ENCODE measurements at regions not wholly inside any gene's neighbourhood (a gene's known extent, or its start where the extent isn't known, plus 50 kb on each side); places are given as distances from the start of the nearest gene placed in this dataset.

DNA sequence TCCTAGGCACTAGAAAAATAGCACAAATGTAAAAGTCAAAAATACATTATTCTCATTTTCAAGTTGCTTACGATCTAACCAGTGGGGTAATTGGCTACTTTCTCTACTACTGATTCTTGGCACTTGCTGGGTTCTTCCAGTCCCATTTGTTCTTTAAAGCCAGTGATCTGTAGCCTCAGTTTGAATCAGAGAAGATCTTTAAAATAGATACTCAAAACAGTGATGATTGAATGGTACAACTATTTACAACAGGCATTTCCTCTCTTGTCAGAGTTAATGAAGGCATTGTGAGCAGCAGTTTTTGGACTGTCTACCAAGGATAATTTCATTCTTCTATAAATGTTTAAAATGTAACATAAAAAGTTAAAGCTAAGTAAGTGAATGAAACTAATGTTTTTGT, 128.3 kb upstream of the FSIP2 start:
- intact Hi-C loops (cut with DNase I), result no loop called here

DNA sequence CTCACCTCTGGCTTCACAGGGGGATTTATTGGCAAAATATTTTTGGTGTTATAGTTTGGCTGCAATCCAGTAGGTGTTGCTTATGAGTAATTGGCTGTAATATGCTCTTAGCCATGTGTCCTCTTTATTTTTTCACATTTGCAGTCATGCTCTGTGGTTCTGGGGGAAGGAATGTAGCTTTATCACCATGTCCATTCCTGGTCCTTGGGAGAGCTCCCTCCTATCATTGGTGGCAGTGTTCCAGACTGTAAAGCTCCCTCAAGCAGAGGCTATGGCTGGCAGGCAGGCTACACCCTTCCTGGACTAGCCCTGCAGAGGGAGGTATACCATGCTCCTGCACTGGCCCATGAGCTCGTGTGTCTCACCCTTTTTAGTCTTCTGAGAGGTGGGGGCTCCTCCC, 120.0 kb upstream of the FSIP2 start:
- Histone ChIP-seq H3K27me3 (peaks cover 0 to 3% of the 10 kb centered on the region in 2 donors), H3K4me3 (no peak overlapping the region), H3K9me3 (no peaks in the 10 kb centered on the region), H3K36me3 (no peaks in the 10 kb centered on the region), H3K4me1 (no peaks in the 10 kb centered on the region), H3K27ac (no peak overlapping the region)
- ATAC-seq (no peak), DNase-seq (no peak)
- intact Hi-C loops (cut with DNase I), result no loop called here
- TF ChIP-seq POLR2A (IDR thresholded peaks at IDR 0.05), result no peak
- TF ChIP-seq, protein P1, sequence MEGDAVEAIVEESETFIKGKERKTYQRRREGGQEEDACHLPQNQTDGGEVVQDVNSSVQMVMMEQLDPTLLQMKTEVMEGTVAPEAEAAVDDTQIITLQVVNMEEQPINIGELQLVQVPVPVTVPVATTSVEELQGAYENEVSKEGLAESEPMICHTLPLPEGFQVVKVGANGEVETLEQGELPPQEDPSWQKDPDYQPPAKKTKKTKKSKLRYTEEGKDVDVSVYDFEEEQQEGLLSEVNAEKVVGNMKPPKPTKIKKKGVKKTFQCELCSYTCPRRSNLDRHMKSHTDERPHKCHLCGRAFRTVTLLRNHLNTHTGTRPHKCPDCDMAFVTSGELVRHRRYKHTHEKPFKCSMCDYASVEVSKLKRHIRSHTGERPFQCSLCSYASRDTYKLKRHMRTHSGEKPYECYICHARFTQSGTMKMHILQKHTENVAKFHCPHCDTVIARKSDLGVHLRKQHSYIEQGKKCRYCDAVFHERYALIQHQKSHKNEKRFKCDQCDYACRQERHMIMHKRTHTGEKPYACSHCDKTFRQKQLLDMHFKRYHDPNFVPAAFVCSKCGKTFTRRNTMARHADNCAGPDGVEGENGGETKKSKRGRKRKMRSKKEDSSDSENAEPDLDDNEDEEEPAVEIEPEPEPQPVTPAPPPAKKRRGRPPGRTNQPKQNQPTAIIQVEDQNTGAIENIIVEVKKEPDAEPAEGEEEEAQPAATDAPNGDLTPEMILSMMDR (IDR thresholded peaks at IDR 0.05), result no peak
- 33% methylated on average over 1 of the region's 1 CpG for WGBS (ENCODE audit: insufficient coverage, low coverage, low lambda C conversion rate, missing lambda C conversion rate)

More for the DNA sequence above, 128.3 kb upstream of the FSIP2 start:
- Histone ChIP-seq H3K9me3 (no peaks in the 10 kb centered on the region), H3K27ac (no peak overlapping the region), H3K4me3 (no peak overlapping the region), H3K4me1 (no peaks in the 10 kb centered on the region), H3K27me3 (no peaks in the 10 kb centered on the region), H3K36me3 (no peaks in the 10 kb centered on the region)
- TF ChIP-seq, protein P1 (IDR thresholded peaks at IDR 0.05), result no peak
- TF ChIP-seq POLR2A (IDR thresholded peaks at IDR 0.05), result no peak
- WGBS (ENCODE audit: insufficient coverage, low coverage, low lambda C conversion rate, missing lambda C conversion rate), result 48% methylated on average over 1 of the region's 1 CpG
- DNase-seq (no peak), ATAC-seq (no peak)

DNA sequence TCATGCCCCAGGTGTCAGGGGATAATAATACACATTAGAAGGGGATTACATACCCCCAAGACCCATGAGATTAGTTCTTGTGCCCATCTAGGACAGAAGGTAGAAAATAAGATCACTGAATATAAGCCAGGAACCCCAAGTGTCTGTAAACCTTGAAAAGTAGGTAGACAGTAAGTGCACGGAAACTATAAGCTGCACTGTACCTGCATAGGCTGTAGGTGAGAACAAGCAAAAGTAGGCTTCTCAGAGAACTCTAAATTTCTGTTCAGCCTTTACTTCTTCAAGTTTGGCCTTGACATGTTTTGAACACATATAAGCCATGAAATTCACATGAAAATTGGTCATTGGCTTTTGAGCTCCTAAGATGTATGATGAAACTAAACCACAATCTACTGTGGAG, 113.0 kb upstream of the FSIP2 start:
- TF ChIP-seq, protein P1 (IDR thresholded peaks at IDR 0.05), result no peak
- TF ChIP-seq POLR2A (IDR thresholded peaks at IDR 0.05), result no peak
- no peaks in the 10 kb centered on the region for H3K27me3 ChIP-seq
- ATAC-seq (no peak), DNase-seq (no peak)
- no peak overlapping the region for H3K27ac ChIP-seq
- no peak overlapping the region for H3K4me3 ChIP-seq
- intact Hi-C loops (cut with DNase I), result no loop called here
- no peaks in the 10 kb centered on the region for H3K9me3 ChIP-seq
- no peaks in the 10 kb centered on the region for H3K4me1 ChIP-seq
- no peaks in the 10 kb centered on the region for H3K36me3 ChIP-seq
- WGBS (ENCODE audit: insufficient coverage, low coverage, low lambda C conversion rate, missing lambda C conversion rate), result 88% methylated on average over 1 of the region's 1 CpG

DNA sequence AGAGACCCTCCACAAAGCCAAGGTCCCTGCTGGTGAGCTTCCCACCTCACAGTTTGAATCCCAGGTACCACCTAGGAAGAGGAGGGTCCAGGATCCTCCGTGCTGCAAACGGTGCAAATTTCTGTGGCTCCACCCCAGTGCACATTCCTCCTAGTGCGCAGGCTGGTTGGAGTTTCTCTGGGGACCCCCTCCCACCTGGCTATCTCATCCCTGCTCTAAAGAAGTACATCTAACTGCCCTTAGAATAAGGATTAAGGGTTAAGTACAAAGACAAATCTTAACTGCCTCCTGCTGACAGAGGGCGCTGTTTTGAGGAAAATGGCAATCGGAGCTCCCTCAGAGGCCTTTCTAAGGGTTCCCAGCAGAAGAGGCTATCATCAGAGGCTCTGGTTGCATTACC, 109.6 kb upstream of the FSIP2 start:
- Histone ChIP-seq H3K27me3 (no peaks in the 10 kb centered on the region), H3K9me3 (no peaks in the 10 kb centered on the region), H3K4me1 (no peaks in the 10 kb centered on the region), H3K36me3 (no peaks in the 10 kb centered on the region), H3K4me3 (no peak overlapping the region), H3K27ac (no peak overlapping the region)
- WGBS (ENCODE audit: insufficient coverage, low coverage, low lambda C conversion rate, missing lambda C conversion rate), result 17% methylated on average over 5 of the region's 5 CpGs
- DNase-seq (no peak), ATAC-seq (no peak)
- intact Hi-C loops (cut with DNase I), result no loop called here
- no peak for TF ChIP-seq POLR2A (IDR thresholded peaks at IDR 0.05)
- TF ChIP-seq, protein P1 (IDR thresholded peaks at IDR 0.05), result peak in 1 of 4 donors; percentile 13

DNA sequence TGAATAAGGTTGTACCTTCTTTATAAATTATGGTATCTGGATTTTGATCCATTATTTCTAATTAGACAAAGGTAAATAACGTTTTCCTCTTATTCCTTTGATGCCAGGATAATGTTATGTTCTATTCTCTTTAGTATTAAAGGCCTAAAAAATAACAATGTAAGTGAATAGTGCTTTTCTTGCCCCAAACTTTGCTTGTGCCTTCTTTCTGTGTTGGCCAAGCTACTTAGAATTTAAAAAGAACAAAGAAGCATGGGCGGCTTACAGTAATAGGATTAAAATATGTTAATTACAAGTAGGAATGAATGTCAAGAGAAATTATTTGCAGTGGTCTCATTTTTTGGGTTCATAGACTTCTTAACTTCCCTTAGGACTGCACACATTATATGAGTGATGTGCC, 105.0 kb upstream of the FSIP2 start:
- Histone ChIP-seq H3K36me3 (no peaks in the 10 kb centered on the region), H3K9me3 (no peaks in the 10 kb centered on the region), H3K27me3 (no peaks in the 10 kb centered on the region), H3K4me3 (no peak overlapping the region), H3K4me1 (no peaks in the 10 kb centered on the region), H3K27ac (no peak overlapping the region)
- 42% methylated on average over 2 of the region's 2 CpGs for WGBS (ENCODE audit: insufficient coverage, low coverage, low lambda C conversion rate, missing lambda C conversion rate)
- TF ChIP-seq, protein P1 (IDR thresholded peaks at IDR 0.05), result no peak
- no peak for TF ChIP-seq POLR2A (IDR thresholded peaks at IDR 0.05)
- no peak for DNase-seq
- no peak for ATAC-seq
- intact Hi-C loops (cut with DNase I), result no loop called here
